ENCODE measurements at regions not wholly inside any gene's neighbourhood (a gene's known extent, or its start where the extent isn't known, plus 50 kb on each side); places are given as distances from the start of the nearest gene placed in this dataset.
A peak's percentile ranks its signal among the peaks of the same experiment; 100 is the strongest.

DNA sequence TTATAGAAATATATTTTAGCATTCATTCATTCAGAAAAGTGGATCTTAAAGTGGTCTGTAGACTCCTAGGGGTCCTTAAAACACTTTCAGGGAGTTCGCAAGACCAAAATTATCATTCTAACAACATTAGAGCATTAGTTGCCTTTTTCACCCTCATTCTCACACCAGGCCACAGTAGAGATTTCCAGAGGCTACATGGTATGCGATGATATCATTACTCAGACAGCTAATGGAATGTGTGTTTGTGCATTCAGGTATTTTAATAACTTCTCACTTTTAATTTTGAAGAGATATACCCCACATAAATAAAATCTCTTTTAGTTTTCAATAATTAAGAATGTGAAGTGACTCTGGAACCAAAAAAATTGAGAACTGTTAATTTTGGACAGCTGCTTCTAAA, 206.9 kb downstream of the NSUN3 start:
- peak; percentile 79 for DNase-seq

DNA sequence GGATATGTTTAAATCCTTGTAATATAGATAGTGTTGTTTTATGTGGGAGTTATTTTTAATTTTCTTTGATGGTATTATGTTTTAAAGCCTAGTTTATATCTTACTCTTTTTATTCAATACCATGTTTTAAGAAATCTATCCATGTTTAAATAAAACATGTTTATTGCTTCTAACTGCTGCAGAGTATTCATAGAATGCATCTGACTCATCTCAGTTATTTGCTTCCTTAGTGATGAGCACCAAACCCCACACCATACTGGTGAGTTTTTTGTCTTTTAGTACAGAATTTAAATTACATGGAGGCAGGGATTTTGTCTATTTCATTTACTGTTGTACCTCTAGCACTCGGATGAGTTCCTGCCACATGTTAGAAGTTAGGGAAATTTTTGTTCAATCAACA, 209.2 kb downstream of the NSUN3 start:
- no peak for DNase-seq

DNA sequence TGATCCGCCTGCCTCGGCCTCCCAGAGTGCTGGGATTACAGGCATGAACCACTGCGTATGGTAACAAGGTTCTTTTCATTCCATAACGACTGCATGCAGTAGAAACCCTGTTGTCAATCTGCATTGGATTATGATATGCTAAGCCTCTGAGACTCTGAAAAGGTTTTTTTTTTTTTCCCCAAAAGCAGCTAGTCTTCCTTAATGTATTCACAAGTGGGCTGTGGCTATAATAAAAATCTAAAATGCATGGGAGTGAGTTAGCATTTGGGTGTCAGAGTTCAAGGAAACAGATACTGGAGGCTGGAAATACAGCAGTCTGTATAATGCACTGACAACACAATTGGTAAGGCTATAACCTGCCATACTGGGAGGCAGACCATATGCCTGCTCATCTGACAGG, 218.1 kb downstream of the NSUN3 start:
- no peak for DNase-seq

GRCh38 chr3:94285872-94286271, 223.0 kb downstream of the NSUN3 start:
- DNase-seq: no peak

DNA sequence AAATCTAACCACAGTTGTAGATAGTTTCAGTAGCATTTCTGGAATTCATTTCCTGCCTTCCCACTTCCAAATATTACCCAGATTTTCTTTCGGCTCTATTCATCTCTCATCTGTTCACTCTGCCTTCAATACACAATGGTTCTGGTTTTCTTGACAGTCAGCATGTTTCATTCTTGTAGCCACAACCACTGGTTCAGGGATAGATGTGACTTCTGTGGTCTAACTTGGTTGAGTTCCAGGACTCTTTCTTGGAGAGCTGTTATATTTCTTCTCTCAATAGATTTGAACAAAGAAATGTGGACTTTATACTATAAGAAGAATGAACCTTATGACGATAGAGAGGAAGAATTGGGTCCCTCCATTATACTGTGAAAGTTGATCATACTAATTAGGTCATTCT, 228.8 kb downstream of the NSUN3 start:
- DNase-seq: no peak

DNA sequence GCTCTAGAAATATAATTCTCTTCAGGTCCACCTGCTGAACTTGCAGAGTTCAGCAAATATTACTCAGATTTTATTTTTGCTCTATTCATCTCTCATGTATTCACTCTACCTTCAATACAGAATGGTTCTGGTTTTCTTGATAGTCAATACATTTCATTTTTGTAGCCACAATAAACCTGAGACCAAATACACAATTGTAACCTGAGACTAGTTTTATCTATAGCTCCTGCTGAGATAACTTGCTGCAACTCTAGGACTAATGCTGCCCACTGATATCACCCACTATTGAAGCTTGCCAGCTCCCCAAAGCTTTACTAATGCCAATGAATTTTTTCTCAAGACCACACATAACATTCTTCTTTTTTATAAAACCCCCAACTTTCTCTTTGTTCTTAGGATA, 229.3 kb downstream of the NSUN3 start:
- DNase-seq: no peak

- peak; percentile 77 for DNase-seq
Observed at GRCh38 chr3:94293793-94294195, 230.9 kb downstream of the NSUN3 start.

GRCh38 chr3:94294806-94295205, 231.9 kb downstream of the NSUN3 start:
- DNase-seq: peak; percentile 53

GRCh38 chr3:94299716-94300115, 236.9 kb downstream of the NSUN3 start:
- DNase-seq: no peak

- DNase-seq: no peak
Observed at GRCh38 chr3:94301366-94301765, 238.5 kb downstream of the NSUN3 start.

DNA sequence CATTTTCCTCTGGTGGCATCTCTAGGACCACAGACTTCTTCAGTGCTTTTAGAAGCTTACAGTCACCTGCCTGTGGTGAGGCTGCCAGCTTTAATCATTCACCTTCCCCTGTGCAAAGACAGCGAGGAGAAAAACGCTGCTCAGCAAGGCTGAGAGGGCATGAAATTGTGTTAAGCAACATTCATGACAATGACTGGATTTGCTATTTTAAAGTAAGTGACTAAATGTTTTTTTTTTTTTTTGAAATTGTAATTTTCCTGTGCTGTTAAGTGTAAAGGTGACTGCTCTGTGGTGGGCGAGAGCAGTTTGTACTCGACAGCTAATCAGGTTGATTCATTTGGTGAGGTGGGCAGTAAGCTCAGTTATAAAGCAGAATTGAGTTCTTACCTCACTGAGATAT, 240.4 kb downstream of the NSUN3 start:
- no peak for DNase-seq

GRCh38 chr3:94303897-94304296, 241.0 kb downstream of the NSUN3 start:
- peak; percentile 54 for DNase-seq

DNA sequence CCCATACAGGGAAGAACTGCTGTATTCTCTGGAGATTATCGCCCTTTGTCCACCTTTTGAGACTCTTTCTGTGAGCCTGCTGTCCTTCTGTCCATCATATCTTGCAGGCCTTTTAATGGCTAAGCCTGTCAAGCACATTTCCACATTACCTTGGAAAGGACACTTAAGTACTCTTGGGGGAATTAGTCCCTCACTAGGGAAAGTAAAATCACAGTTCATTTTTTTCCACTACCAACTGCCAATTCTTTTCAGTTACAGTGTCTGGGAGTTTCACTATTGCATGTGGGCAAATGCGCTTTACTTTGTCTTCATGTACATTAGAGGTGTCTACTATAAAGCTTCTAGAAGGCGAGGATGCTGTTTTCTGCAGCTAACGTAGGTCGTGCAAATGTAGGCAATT, 242.1 kb downstream of the NSUN3 start:
- no peak for DNase-seq

- no peak for DNase-seq
Observed at GRCh38 chr3:94305835-94306611, 243.2 kb downstream of the NSUN3 start.

DNA sequence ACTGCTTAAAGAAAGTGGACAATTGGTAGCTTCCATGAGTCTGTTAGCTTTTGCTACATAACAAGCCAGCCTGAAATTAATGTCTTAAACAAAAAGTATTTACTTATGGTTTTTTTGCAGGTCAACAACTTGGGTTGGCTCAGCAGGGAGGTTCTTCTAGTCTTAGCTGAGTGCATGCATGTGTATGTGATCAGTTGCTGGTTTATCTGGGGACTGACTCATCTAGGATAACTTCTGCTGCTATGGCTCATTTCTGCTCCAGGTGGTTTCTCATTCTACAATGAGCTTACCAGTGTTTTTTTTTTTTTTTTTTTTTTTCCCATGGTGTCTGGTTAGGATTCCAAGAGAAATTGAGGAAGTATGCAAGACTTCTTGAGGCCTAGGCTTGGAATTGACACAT, 244.7 kb downstream of the NSUN3 start:
- DNase-seq: no peak

DNA sequence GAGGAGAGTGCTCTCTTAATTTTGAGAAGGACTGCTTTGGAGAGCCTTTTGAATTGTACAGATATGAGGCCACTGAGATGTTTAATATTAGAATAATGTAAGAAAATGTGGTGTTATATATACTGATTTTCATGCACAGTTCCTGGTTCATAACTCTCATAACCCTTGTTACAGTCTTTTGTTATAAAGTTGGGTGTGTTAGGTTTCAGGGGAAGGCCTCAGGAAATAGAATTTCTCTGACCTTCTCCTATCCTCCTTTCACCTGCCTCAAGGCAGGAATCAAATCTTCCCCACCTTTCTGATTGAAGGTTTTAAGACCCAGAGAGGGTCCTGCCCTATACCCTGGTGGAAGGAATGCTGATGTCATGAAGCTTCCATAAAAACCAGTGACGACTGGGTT, 245.9 kb downstream of the NSUN3 start:
- no peak for DNase-seq

DNA sequence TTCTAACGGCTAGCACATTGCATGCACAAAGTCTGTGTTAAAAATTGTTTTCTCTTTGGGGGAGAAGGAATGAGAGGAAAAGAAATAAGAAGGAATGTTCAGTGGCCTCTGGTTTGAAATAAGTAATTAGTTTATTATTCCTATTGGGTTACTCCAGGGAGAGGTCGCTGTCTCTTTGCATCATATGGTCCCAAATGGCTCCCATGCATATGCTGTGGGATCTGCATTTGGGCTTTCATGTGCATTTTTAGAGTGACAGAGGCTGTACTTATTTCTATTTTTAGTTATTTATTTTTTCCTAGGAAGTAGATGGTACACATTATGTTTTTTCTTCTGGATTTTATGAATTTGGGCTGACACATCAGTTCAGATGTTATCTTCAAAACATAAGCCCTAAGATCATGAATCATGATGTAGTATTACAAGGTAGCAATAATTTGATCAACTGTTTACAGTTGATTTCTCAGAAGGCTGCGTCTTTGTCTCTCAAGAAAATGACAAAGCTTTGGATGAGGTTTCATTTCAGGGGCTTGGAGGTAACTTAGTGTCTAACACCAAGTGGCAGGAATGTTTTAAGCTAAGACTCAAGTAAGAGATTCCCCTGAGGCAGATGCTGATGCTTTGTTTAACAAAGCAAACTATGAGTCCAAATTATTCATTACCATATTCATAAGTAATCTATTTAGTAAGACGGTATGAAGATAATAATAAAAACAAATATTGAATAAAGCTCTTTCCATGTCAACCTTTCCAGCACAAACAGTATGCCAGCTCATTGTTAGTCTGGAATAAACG, 247.7 kb downstream of the NSUN3 start:
- no peak for DNase-seq

DNA sequence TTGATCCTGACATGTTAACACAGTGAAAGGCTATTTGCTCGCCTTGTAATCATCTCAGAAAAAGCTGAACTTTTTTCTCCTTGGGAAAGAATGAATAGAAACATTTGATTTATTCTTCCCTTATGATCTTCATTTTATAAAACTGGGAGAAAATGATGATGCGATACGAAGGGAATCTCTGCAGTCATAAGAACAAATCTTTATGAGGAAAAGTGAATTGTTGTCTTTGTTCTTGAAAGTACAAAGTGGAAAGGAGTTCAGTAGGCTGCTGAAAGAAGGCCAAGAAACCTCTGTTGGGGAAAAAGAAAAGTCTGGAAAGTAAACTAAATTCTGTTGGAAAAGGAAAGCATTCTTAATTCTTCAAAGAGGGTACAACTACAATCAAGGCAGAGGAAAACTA, 248.8 kb downstream of the NSUN3 start:
- no peak for DNase-seq

DNA sequence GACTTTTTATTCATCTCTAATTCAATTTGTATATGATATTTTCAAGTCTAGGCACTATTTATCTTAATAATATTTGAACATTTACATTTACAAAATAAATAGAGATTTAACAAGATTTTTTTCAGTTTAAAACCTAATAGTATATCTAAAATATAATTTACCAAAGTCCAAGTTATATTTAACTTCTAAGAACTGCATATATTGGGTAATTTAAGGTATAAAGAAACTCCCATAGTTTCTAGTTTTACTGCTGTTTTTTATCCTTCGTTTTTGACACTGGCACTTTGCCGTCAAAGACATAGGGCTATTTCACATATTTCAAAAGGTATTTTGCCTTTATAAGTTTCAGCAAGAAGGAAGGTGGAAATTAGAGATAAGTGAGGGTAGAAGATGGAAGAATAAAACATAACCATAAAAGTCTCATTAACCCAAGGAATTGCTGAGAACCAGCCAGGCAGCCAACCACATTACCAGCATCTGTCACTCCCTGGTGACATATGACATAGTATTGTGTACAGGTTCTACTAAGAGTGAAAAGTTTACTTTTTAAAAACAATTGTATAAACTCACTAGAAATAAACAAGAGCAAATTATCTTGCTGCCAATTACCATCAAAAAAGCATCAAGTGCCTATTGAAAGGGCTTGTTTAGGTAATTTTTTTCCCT, 251.5 kb downstream of the NSUN3 start:
- DNase-seq: no peak

- DNase-seq: no peak
Observed at GRCh38 chr3:94317017-94317416, 254.2 kb downstream of the NSUN3 start.

DNA sequence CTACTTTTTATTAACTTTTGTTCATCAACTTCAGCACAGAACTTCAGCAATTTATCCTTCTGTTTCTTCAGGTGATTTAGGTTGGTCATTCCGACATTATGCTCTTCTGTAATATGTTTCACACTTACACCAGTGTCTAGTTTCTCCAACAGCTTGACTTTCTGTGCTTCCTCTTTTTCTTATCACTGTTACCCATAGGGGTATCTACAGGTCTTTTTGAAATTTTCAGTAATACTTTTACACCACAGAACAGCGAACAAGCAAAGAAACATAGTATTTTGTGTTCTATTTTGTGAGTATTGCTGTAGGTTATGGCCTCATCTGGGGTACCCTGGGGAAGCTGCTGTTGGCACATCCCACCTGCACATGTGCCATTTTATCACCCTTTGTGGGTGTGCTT, 260.7 kb downstream of the NSUN3 start:
- no peak for DNase-seq

- no peak for DNase-seq
Observed at GRCh38 chr3:94331831-94332230, 269.0 kb downstream of the NSUN3 start.

DNA sequence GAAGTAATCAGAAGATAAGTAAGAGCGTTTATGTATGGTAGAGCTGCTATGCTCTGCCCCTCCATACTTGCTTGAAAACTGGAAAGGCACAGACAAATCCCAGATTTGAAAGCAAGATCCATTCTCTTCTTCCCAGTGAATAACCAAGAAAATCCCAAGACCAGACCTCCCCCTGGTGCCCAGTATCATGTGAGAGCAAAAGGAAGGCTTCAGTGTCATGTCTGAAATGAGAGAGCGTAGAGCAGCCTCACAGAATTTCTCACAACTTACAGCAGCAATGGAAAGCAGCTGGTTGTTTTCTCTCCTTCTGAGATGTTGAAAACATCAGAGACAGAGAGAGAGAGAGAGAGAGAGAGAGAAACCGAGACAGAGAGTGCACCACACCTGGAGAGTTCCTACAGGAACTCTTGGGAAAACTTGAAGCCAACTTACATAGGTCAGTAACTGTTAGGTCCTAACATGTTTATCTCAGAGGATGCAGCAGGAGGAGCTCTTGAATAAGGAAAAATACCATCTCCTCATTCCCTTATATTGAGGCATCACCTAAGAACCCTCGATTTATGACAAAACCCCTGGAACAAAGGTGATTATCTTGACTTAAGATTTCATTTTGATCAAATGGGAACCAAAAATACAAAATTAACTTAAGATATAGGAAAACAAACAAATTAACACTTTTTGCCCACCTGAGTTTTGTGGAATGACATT, 273.3 kb downstream of the NSUN3 start:
- peak; percentile 58 for DNase-seq
